HL-60 (cell line): ENCODE measurements at regions not wholly inside any gene's neighbourhood (a gene's known extent, or its start where the extent isn't known, plus 50 kb on each side); places are given as distances from the start of the nearest gene placed in this dataset.

Experiments
- DNase-seq, 2 experiments: peaks; one replicate each; pipeline ENCODE4 v3.0.0-alpha.2; 2010 to 2020; ENCODE audit warnings: low read depth in 1 of 2, low spot score in 1 of 2
- H3K27ac ChIP-seq: fragments of 250-450 bp; sonication (Bioruptor Pico); replicated peaks from 2 replicates; pipeline ENCODE4 v1.5.1; 2020; ENCODE audit warnings: mild to moderate bottlenecking, moderate library complexity
- H3K27me3 ChIP-seq: fragments of 250-450 bp; sonication (Bioruptor Pico); 2 replicates; pipeline ENCODE4 v1.5.1; 2021; ENCODE audit warnings: mild to moderate bottlenecking, moderate library complexity; ENCODE audit not compliant: insufficient read depth, poor library complexity, severe bottlenecking
- H3K4me3 ChIP-seq: replicated peaks from 2 replicates; pipeline ENCODE4 v1.5.1; 2011; ENCODE audit warnings: mild to moderate bottlenecking, control low read depth, low read length; ENCODE audit not compliant: insufficient read depth
- CTCF ChIP-seq: IDR thresholded peaks from one replicate; pipeline ENCODE4 v1.5.1; 2011; ENCODE audit warnings: low read length, control low read depth, inconsistent platforms; ENCODE audit not compliant: insufficient read depth
- GABPA ChIP-seq: IDR thresholded peaks from 2 replicates; pipeline ENCODE4 v1.6.1; 2012; ENCODE audit warnings: low read depth
- POLR2AphosphoS5 ChIP-seq: IDR thresholded peaks from 2 replicates; pipeline ENCODE4 v1.6.1; 2012; ENCODE audit warnings: low read depth
- REST ChIP-seq: IDR thresholded peaks from 2 replicates; pipeline ENCODE4 v1.6.1; 2012; ENCODE audit warnings: low read depth; ENCODE audit not compliant: insufficient replicate concordance
- SPI1 ChIP-seq: IDR thresholded peaks from 2 replicates; pipeline ENCODE4 v1.6.1; 2012; ENCODE audit warnings: low read depth, mild to moderate bottlenecking, borderline replicate concordance

GRCh38 chr20:63072231-63072791, 65.5 kb upstream of the BHLHE23 start:
- no peak for DNase-seq
- H3K27me3 ChIP-seq, result peaks cover 16% of the 10 kb centered on the region
- H3K27ac ChIP-seq, result no peak overlapping the region
- no peak overlapping the region for H3K4me3 ChIP-seq
- TF ChIP-seq REST, result no peak
- no peak for TF ChIP-seq CTCF
- no peak for TF ChIP-seq GABPA
- TF ChIP-seq SPI1, result no peak
- no peak for TF ChIP-seq POLR2AphosphoS5

- TF ChIP-seq POLR2AphosphoS5, result no peak
- no peak for TF ChIP-seq GABPA
- no peak for TF ChIP-seq CTCF
- TF ChIP-seq SPI1, result no peak
- TF ChIP-seq REST, result no peak
- peaks cover 16% of the 10 kb centered on the region for H3K27me3 ChIP-seq
- no peak overlapping the region for H3K27ac ChIP-seq
- DNase-seq, result no peak
- no peak overlapping the region for H3K4me3 ChIP-seq
Measured at GRCh38 chr20:63071541-63072181, 64.9 kb upstream of the BHLHE23 start.

DNA sequence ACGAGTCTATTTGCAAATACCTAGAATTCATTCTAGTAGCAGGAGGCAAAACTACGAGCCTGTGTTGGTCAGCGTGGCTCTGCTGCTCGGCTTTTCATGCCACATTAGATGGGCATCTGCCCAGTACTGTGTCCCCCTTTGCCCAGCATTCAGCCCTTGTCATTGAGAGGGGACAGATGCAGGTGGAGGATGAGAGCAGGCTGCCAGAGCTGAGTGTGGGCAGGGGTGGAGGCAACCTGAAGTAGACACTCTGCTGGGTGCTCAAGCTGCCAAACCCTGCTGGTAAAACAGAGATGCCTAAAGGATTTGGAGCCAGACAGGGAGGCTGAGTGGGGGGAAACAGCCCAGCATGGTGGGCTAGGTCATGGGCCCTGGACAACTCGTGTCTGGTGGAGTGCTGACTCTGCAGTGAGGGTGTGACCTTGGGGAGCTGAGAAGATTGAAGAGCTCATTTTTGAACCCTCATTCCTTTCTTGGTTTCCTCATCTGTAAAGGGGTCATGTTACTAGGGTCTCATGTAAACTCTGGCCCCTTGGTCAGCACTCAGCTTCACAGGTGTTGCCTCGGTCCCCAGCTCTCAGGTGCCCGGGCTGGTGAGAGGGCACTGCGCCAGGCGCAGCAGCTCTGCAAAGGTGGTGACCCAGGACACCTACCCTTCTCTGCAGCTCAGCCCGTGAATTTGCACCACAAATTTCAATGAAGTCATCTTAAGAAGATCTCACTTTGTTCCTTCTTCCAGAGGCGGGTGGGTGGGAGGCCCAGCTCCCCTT, 64.2 kb upstream of the BHLHE23 start:
- Histone ChIP-seq H3K27me3 (peaks cover 16% of the 10 kb centered on the region), H3K4me3 (no peak overlapping the region), H3K27ac (no peak overlapping the region)
- no peak for DNase-seq
- TF ChIP-seq CTCF, result no peak
- TF ChIP-seq SPI1, result no peak
- no peak for TF ChIP-seq POLR2AphosphoS5
